SK-N-MC (cell line): ENCODE measurements at regions not wholly inside any gene's neighbourhood (a gene's known extent, or its start where the extent isn't known, plus 50 kb on each side); places are given as distances from the start of the nearest gene placed in this dataset.

ENCODE experiments used
- EZH2 ChIP-seq: fragments of 200-600 bp; sonication (generic); IDR thresholded peaks from one replicate; pipeline ENCODE4 v1.6.1; 2017; ENCODE audit warnings: antibody characterized with exemption
- FOXP2 ChIP-seq: optimal IDR thresholded peaks from 2 replicates; pipeline ENCODE3; 2011; ENCODE audit warnings: mild to moderate bottlenecking, moderate library complexity; ENCODE audit not compliant: insufficient read depth; ENCODE audit errors: extremely low read length, control extremely low read depth
- POLR2AphosphoS5 ChIP-seq: IDR thresholded peaks from 2 replicates; pipeline ENCODE4 v1.6.1; 2012; ENCODE audit warnings: mild to moderate bottlenecking, low read depth, low read length, borderline replicate concordance

GRCh38 chr1:30174499-30174898 is 548.9 kb downstream of the MATN1 start:
- TF ChIP-seq POLR2AphosphoS5 (no peak), EZH2 (no peak), FOXP2 (no peak)
